ENCODE measurements at regions not wholly inside any gene's neighbourhood (a gene's known extent, or its start where the extent isn't known, plus 50 kb on each side); places are given as distances from the start of the nearest gene placed in this dataset.

DNA sequence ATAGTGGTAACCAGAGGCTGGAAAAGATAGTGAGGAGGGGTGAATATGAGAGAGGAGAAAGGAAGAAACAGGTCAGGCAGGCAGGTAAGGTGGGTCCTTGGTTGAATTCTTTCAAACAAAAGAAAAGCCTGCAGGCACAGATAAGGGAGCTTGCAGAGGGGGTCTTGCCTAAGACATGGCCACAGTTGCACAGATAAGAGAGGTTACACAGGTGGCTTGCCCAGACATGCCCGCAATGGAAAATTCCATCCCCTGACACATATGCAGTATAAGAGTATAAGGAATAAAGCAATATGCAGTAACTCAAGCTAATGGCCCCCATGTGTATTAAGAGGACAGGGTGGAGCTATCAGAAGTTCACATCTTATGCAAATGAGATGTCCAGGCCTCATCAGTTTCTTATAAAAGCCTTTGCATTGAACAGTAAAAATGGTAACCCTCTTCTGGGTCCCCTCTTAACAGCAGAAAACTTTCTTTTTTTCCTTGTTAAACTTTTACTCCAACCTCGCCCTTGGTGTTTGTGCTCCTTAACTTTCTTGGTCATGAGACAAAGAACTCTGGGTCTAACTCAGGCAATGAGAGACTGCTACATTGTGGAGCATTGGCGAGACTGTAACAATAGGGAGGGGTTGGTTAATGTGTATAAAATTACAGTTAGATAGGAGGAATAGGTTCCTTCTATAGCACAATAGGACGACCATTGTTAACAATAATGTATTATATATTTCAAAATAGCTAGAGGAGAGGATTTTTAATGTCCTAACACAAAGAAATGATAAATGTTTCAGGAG lies 764.6 kb downstream of the TSN start:
- no peaks in the 10 kb centered on the region for H3K27me3 ChIP-seq (ENCODE audit: control insufficient read depth in 2 of 2, insufficient read depth in 2 of 2, low read length in 2 of 2)
- no peak overlapping the region for H3K9ac ChIP-seq (ENCODE audit: low read depth in 1 of 2, low read length in 2 of 2)
- no peaks in the 10 kb centered on the region for H3K9me3 ChIP-seq (ENCODE audit: control insufficient read depth in 2 of 2, low read length in 2 of 2)
- H3K4me3 ChIP-seq (ENCODE audit: low read length in 2 of 2): no peak overlapping the region
- H3K36me3 ChIP-seq (ENCODE audit: control insufficient read depth in 2 of 2, insufficient read depth in 2 of 2, low read length in 2 of 2): no peaks in the 10 kb centered on the region
- H3K27ac ChIP-seq (ENCODE audit: low read depth in 2 of 2, low read length in 2 of 2): no peak overlapping the region
- H3K4me1 ChIP-seq (ENCODE audit: control insufficient read depth in 2 of 2, insufficient read depth in 2 of 2, low read length in 2 of 2): no peaks in the 10 kb centered on the region

DNA sequence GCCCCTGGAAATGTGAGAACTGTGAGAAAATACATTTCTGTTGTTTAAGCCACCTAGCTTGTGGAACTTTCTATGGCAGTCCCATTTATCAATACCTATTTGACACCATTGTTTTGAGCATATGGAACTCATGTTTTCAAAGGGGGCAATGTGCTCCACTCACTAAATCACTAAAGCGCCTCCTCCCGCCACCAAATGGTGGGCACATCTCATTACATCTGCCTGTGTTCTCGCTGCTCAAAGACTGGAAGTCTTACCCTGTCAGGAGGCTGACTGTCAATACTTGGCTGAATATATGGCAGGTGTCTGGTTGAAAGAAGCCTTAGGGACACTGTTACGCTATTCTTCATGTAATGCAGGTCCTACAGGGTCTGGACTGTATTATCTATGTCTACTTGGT lies 767.7 kb downstream of the TSN start:
- Histone ChIP-seq H3K9ac (ENCODE audit: low read depth in 1 of 2, low read length in 2 of 2) (no peak overlapping the region), H3K36me3 (ENCODE audit: control insufficient read depth in 2 of 2, insufficient read depth in 2 of 2, low read length in 2 of 2) (no peaks in the 10 kb centered on the region), H3K4me1 (ENCODE audit: control insufficient read depth in 2 of 2, insufficient read depth in 2 of 2, low read length in 2 of 2) (no peaks in the 10 kb centered on the region), H3K27ac (ENCODE audit: low read depth in 2 of 2, low read length in 2 of 2) (no peak overlapping the region), H3K27me3 (ENCODE audit: control insufficient read depth in 2 of 2, insufficient read depth in 2 of 2, low read length in 2 of 2) (no peaks in the 10 kb centered on the region), H3K9me3 (ENCODE audit: control insufficient read depth in 2 of 2, low read length in 2 of 2) (no peaks in the 10 kb centered on the region), H3K4me3 (ENCODE audit: low read length in 2 of 2) (no peak overlapping the region)

DNA sequence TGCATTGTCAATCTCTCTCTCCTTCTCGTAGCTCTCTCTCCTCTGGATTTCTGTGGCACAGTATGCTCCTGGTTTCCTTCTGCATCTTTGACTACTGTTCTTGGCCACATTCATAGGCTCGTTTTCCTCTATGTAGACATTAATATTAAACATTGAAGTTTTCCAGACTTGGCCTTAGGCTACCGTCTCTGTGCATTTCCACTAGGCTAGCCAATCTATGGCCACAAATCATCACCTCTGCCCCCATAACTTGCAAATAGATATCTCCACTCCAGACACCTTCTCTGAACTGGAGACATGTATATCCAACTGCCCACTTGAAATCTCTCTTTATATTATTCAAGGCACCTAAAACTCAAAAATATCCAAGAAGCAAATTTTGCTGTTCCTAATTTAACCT lies 768.5 kb downstream of the TSN start:
- Histone ChIP-seq H3K27ac (ENCODE audit: low read depth in 2 of 2, low read length in 2 of 2) (no peak overlapping the region), H3K9me3 (ENCODE audit: control insufficient read depth in 2 of 2, low read length in 2 of 2) (no peaks in the 10 kb centered on the region), H3K9ac (ENCODE audit: low read depth in 1 of 2, low read length in 2 of 2) (no peak overlapping the region), H3K36me3 (ENCODE audit: control insufficient read depth in 2 of 2, insufficient read depth in 2 of 2, low read length in 2 of 2) (no peaks in the 10 kb centered on the region), H3K27me3 (ENCODE audit: control insufficient read depth in 2 of 2, insufficient read depth in 2 of 2, low read length in 2 of 2) (no peaks in the 10 kb centered on the region), H3K4me3 (ENCODE audit: low read length in 2 of 2) (no peak overlapping the region), H3K4me1 (ENCODE audit: control insufficient read depth in 2 of 2, insufficient read depth in 2 of 2, low read length in 2 of 2) (no peaks in the 10 kb centered on the region)

GRCh38 chr2:122525336-122525735 lies 769.9 kb downstream of the TSN start:
- no peak overlapping the region for H3K27ac ChIP-seq (ENCODE audit: low read depth in 2 of 2, low read length in 2 of 2)

DNA sequence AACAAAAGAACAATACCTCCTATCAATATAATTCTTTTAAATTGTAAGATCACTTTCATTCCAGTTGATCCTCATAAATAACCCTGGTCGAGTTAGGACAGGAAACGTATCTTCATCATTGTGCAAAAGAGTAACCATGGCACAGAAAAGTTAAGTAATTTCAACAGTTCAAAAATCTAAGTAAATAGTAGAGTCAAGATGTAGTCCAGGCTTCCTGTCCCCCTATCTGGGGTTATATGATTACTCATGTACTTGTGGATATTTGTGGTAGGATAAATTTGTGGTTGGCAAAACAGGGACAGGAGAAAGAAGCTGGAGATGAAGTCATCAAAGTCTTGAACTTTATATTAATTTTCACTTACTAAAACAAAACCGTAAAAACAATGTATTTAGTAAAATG lies 772.6 kb downstream of the TSN start:
- Histone ChIP-seq H3K4me1 (ENCODE audit: control insufficient read depth in 2 of 2, insufficient read depth in 2 of 2, low read length in 2 of 2) (no peaks in the 10 kb centered on the region), H3K27ac (ENCODE audit: low read depth in 2 of 2, low read length in 2 of 2) (no peak overlapping the region), H3K9me3 (ENCODE audit: control insufficient read depth in 2 of 2, low read length in 2 of 2) (no peaks in the 10 kb centered on the region), H3K4me3 (ENCODE audit: low read length in 2 of 2) (no peak overlapping the region), H3K9ac (ENCODE audit: low read depth in 1 of 2, low read length in 2 of 2) (no peak overlapping the region), H3K36me3 (ENCODE audit: control insufficient read depth in 2 of 2, insufficient read depth in 2 of 2, low read length in 2 of 2) (no peaks in the 10 kb centered on the region), H3K27me3 (ENCODE audit: control insufficient read depth in 2 of 2, insufficient read depth in 2 of 2, low read length in 2 of 2) (no peaks in the 10 kb centered on the region)

More at GRCh38 chr2:122525336-122525735, 769.9 kb downstream of the TSN start:
- Histone ChIP-seq H3K27me3 (ENCODE audit: control insufficient read depth in 2 of 2, insufficient read depth in 2 of 2, low read length in 2 of 2) (no peaks in the 10 kb centered on the region), H3K4me1 (ENCODE audit: control insufficient read depth in 2 of 2, insufficient read depth in 2 of 2, low read length in 2 of 2) (no peaks in the 10 kb centered on the region), H3K9ac (ENCODE audit: low read depth in 1 of 2, low read length in 2 of 2) (no peak overlapping the region), H3K9me3 (ENCODE audit: control insufficient read depth in 2 of 2, low read length in 2 of 2) (no peaks in the 10 kb centered on the region), H3K36me3 (ENCODE audit: control insufficient read depth in 2 of 2, insufficient read depth in 2 of 2, low read length in 2 of 2) (no peaks in the 10 kb centered on the region), H3K4me3 (ENCODE audit: low read length in 2 of 2) (no peak overlapping the region)

DNA sequence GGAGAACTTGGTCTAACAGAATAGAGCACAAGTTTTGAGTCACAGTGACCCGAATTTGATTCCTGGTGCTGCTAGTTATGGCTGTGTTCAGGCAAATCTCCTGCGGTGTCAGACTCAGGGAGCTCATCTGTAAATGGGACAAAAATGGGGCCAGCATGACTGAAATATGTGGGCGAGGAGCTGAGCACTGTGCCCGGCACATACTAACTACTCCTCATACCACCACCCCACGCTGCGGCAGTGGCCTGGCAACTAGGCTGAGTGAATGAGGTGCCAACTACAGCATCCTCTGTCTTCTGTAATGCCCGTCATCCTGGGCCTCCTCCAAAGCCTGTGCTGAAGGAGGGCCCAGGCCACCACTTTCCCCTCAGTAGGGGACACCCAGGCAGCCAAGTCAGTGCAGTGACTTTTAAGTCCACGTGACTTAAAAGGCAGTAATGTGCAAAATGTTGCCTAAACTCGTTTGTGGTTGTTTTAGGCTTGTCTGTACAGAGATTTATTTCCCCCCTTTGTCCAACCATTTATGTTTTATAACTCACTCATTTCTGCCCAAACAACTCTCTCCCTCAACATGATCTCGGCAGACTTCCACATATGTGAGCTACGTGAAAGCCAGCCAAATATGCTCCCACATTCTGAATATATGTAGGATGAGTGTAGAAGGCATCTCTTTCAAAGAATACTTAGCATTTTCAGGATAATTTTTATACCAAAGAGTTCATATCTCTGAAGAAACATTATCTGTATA lies 773.7 kb downstream of the TSN start:
- no peaks in the 10 kb centered on the region for H3K36me3 ChIP-seq (ENCODE audit: control insufficient read depth in 2 of 2, insufficient read depth in 2 of 2, low read length in 2 of 2)
- H3K4me3 ChIP-seq (ENCODE audit: low read length in 2 of 2): no peak overlapping the region
- H3K27me3 ChIP-seq (ENCODE audit: control insufficient read depth in 2 of 2, insufficient read depth in 2 of 2, low read length in 2 of 2): no peaks in the 10 kb centered on the region
- H3K9me3 ChIP-seq (ENCODE audit: control insufficient read depth in 2 of 2, low read length in 2 of 2): no peaks in the 10 kb centered on the region
- H3K27ac ChIP-seq (ENCODE audit: low read depth in 2 of 2, low read length in 2 of 2): no peak overlapping the region
- no peaks in the 10 kb centered on the region for H3K4me1 ChIP-seq (ENCODE audit: control insufficient read depth in 2 of 2, insufficient read depth in 2 of 2, low read length in 2 of 2)
- H3K9ac ChIP-seq (ENCODE audit: low read depth in 1 of 2, low read length in 2 of 2): no peak overlapping the region

DNA sequence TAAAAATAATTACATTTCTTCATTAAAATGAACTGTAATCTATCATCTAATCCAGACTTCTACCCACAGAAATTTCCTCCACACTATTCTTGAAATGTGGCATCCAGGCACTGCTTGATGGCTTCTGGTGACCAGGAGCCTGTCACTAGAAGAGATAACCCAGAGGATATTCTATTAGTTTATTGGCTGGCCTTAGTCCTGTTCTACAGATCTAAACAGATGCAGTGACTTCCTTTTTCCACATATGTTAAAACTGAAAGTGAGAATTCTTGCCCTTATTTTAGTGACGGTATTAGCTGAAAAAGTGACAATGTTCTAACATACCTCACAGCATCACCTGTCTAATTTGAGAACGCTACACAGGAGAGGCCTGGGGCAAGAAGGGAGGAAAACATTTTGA lies 775.4 kb downstream of the TSN start:
- H3K9me3 ChIP-seq (ENCODE audit: control insufficient read depth in 2 of 2, low read length in 2 of 2): no peaks in the 10 kb centered on the region
- H3K27me3 ChIP-seq (ENCODE audit: control insufficient read depth in 2 of 2, insufficient read depth in 2 of 2, low read length in 2 of 2): no peaks in the 10 kb centered on the region
- H3K4me1 ChIP-seq (ENCODE audit: control insufficient read depth in 2 of 2, insufficient read depth in 2 of 2, low read length in 2 of 2): no peaks in the 10 kb centered on the region
- H3K27ac ChIP-seq (ENCODE audit: low read depth in 2 of 2, low read length in 2 of 2): no peak overlapping the region
- no peak overlapping the region for H3K4me3 ChIP-seq (ENCODE audit: low read length in 2 of 2)
- H3K36me3 ChIP-seq (ENCODE audit: control insufficient read depth in 2 of 2, insufficient read depth in 2 of 2, low read length in 2 of 2): no peaks in the 10 kb centered on the region
- H3K9ac ChIP-seq (ENCODE audit: low read depth in 1 of 2, low read length in 2 of 2): no peak overlapping the region

GRCh38 chr2:122531290-122532071 lies 776.0 kb downstream of the TSN start:
- Histone ChIP-seq H3K27ac (ENCODE audit: low read depth in 2 of 2, low read length in 2 of 2) (no peak overlapping the region), H3K27me3 (ENCODE audit: control insufficient read depth in 2 of 2, insufficient read depth in 2 of 2, low read length in 2 of 2) (no peaks in the 10 kb centered on the region), H3K36me3 (ENCODE audit: control insufficient read depth in 2 of 2, insufficient read depth in 2 of 2, low read length in 2 of 2) (no peaks in the 10 kb centered on the region), H3K4me1 (ENCODE audit: control insufficient read depth in 2 of 2, insufficient read depth in 2 of 2, low read length in 2 of 2) (no peaks in the 10 kb centered on the region), H3K4me3 (ENCODE audit: low read length in 2 of 2) (no peak overlapping the region), H3K9me3 (ENCODE audit: control insufficient read depth in 2 of 2, low read length in 2 of 2) (no peaks in the 10 kb centered on the region), H3K9ac (ENCODE audit: low read depth in 1 of 2, low read length in 2 of 2) (no peak overlapping the region)

DNA sequence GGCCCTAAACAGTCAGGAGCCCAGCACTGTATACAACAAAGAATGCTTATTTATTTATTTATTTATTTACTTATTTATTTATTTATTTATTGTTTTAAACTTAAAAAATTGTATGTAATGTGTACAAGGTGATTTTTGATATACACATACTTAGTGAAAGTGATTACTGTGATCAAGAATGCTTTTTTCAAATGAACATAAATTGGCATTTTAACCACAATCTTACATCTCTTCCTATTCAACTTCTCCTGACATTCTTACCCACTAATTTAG lies 776.6 kb downstream of the TSN start:
- no peaks in the 10 kb centered on the region for H3K4me1 ChIP-seq (ENCODE audit: control insufficient read depth in 2 of 2, insufficient read depth in 2 of 2, low read length in 2 of 2)
- no peaks in the 10 kb centered on the region for H3K27me3 ChIP-seq (ENCODE audit: control insufficient read depth in 2 of 2, insufficient read depth in 2 of 2, low read length in 2 of 2)
- H3K4me3 ChIP-seq (ENCODE audit: low read length in 2 of 2): no peak overlapping the region
- H3K36me3 ChIP-seq (ENCODE audit: control insufficient read depth in 2 of 2, insufficient read depth in 2 of 2, low read length in 2 of 2): no peaks in the 10 kb centered on the region
- no peak overlapping the region for H3K27ac ChIP-seq (ENCODE audit: low read depth in 2 of 2, low read length in 2 of 2)
- no peak overlapping the region for H3K9ac ChIP-seq (ENCODE audit: low read depth in 1 of 2, low read length in 2 of 2)
- H3K9me3 ChIP-seq (ENCODE audit: control insufficient read depth in 2 of 2, low read length in 2 of 2): no peaks in the 10 kb centered on the region

DNA sequence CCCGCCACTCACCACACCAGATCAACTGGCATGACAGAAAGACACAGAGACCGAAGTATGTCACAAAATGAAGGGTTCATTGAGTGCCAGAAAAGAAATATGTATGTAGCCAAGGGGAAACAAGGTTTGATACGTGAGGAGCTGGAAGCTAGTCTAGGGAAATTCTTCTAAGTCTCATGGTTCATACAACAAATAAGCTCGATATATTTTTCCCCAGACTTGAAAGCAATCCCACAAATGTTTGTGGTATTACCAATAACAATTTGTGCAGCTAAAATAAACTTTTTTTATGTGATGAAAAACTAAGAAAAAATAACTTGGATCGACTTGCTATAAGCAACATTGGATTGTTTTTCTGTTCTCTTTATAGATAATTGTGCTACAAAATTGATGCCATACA lies 777.0 kb downstream of the TSN start:
- H3K9me3 ChIP-seq (ENCODE audit: control insufficient read depth in 2 of 2, low read length in 2 of 2): no peaks in the 10 kb centered on the region
- H3K36me3 ChIP-seq (ENCODE audit: control insufficient read depth in 2 of 2, insufficient read depth in 2 of 2, low read length in 2 of 2): no peaks in the 10 kb centered on the region
- no peak overlapping the region for H3K27ac ChIP-seq (ENCODE audit: low read depth in 2 of 2, low read length in 2 of 2)
- no peaks in the 10 kb centered on the region for H3K27me3 ChIP-seq (ENCODE audit: control insufficient read depth in 2 of 2, insufficient read depth in 2 of 2, low read length in 2 of 2)
- H3K9ac ChIP-seq (ENCODE audit: low read depth in 1 of 2, low read length in 2 of 2): no peak overlapping the region
- no peak overlapping the region for H3K4me3 ChIP-seq (ENCODE audit: low read length in 2 of 2)
- no peaks in the 10 kb centered on the region for H3K4me1 ChIP-seq (ENCODE audit: control insufficient read depth in 2 of 2, insufficient read depth in 2 of 2, low read length in 2 of 2)
